T47D (cell line): ENCODE measurements at regions not wholly inside any gene's neighbourhood (a gene's known extent, or its start where the extent isn't known, plus 50 kb on each side); places are given as distances from the start of the nearest gene placed in this dataset.

Experiments used
- DNase-seq, 2 experiments: peaks; one replicate each; pipeline versions ENCODE4 v3.0.0 to v3.0.0-alpha.2; 2011 to 2012; ENCODE audit warnings: low read depth in 1 of 2, low spot score in 1 of 2
- JUND ChIP-seq: IDR thresholded peaks from 2 replicates; pipeline ENCODE4 v1.6.1; 2012; ENCODE audit warnings: low read depth
- in situ Hi-C: cut with HindIII; loops from 2 replicates; pipeline ENCODE4 v1.10.0; 2016; ENCODE audit warnings: low sequenced_read_pairs, low pct_unique_long_range_greater_than_20kb

GRCh38 chr10:1947464-1948003 lies 210.2 kb upstream of the ADARB2 start:
- TF ChIP-seq JUND: no peak
- in situ Hi-C loops: no loop called here
- no peak for DNase-seq

GRCh38 chr10:1944487-1944886 lies 207.2 kb upstream of the ADARB2 start:
- no peak for TF ChIP-seq JUND
- no peak for DNase-seq
- in situ Hi-C loops: no loop called here

DNA sequence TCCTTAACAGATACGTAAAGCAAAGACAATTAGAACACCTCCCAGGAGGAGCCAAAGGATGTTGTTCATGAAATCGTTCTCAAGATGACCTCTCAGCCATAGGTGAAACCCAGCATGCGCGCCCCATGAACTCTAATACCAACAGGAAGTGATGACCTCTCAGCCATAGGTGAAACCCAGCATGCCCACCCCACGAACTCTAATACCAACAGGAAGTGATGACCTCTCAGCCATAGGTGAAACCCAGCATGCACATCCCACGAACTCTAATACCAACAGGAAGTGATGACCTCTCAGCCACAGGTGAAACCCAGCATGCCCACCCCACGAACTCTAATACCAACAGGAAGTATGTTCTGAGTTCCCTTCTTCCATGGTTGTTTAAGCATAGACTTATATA lies 205.2 kb upstream of the ADARB2 start:
- TF ChIP-seq JUND: no peak
- DNase-seq: no peak
- in situ Hi-C loops: no loop called here

DNA sequence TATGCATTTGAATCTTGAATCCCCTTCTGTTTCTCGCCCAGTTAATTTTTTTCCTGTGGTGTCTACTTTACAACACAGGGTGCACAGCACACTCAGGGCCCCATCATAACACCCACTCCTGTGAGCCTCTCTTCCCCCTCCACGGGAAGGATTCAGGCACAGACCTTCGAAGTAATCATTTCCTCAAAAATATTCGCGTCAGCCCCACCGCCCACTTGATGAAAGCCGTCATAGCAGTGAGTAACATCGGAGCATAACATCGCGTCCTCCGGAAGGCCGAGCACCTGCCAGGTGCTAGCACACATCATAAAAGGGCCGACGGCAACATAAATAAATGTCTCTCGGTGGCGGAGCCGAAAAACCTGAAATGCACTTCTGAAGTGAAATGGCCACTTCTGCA lies 201.7 kb upstream of the ADARB2 start:
- no peak for DNase-seq
- TF ChIP-seq JUND: no peak
- in situ Hi-C loops: no loop called here

DNA sequence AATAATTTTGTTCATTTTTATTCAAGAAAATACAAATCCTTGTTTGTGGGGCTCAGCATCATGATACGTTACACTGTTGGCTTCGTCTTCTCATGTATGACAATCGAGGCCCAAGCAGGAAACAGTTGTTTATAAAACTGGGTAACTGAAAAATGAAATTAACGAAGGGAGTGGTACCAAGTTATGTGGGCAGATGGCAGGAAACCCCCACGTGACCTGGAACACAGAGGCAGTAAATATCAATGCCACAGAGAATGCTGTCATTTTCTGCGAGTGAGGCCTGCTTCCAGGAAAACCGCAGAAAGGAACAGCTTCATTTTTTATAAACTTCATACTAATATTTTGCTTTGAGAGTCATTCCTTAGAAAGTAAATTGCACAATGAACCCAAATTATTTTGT lies 201.0 kb upstream of the ADARB2 start:
- in situ Hi-C loops: no loop called here
- TF ChIP-seq JUND: no peak
- no peak for DNase-seq

DNA sequence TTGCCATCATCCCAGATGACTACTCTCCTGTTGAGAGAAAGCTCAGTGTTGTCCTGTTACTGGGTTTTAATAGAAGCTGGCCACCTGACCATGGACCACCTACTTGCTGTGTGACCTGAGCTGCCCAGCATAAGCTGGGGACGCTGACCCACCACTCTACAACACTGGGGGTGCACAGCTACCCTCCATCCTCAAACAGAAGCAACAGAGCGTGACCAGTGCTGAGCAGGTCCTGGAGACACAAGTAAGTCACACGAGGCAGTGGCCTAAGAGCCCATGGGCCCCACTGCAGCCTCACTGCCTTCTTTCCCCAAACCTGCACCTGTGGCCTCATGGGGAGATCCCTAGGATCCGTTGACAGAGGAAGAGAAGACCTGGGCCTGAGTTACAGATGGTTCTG lies 198.6 kb upstream of the ADARB2 start:
- in situ Hi-C loops: no loop called here
- TF ChIP-seq JUND: no peak
- no peak for DNase-seq

DNA sequence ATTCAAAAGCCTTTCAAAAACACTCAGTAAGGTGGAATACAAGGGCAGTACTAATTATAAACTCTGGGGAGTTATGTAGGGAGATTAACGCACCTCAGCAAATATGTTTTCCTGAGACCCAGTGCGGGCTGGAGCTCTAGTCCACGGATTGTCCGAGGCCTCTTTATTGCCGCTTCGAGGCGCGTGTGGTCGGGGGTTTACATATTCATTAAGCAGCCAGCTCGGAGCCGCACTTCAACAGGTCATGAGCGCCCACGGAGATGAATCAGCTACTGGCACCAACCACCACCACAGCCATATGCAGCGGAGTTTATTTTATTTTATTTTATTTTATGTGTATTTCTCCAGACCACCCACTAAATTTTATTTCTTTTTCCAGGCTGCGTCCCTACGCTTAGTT lies 195.9 kb upstream of the ADARB2 start:
- no peak for DNase-seq
- in situ Hi-C loops: no loop called here
- no peak for TF ChIP-seq JUND

GRCh38 chr10:1932692-1933094 lies 195.4 kb upstream of the ADARB2 start:
- DNase-seq: no peak

DNA sequence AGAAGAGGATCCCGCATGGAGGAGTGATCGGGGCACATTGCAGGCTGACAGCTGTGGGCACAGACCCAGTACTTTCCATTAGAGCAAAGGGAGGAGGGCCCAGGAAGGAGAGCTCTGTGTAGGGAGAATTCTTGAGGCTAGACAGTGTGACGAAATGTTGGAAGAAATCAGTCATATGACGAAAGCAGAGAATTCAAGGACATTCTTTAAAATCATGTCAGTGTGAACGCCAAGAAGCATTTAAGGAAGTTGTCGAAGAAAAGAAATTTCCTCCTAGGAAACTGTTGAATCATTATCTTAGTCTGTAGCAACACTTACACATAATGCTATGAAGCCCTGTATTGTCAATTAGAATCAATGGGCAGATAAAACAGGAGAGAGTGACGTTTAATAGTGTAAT lies 191.3 kb upstream of the ADARB2 start:
- in situ Hi-C loops: no loop called here
- DNase-seq: no peak
- TF ChIP-seq JUND: no peak

More at GRCh38 chr10:1932692-1933094, 195.4 kb upstream of the ADARB2 start:
- no peak for TF ChIP-seq JUND
- in situ Hi-C loops: no loop called here

GRCh38 chr10:1923998-1924397 lies 186.7 kb upstream of the ADARB2 start:
- TF ChIP-seq JUND: no peak
- in situ Hi-C loops: no loop called here
- no peak for DNase-seq

- in situ Hi-C loops: no loop called here
- DNase-seq: no peak
- TF ChIP-seq JUND: no peak
These were observed 186.3 kb upstream of the ADARB2 start for GRCh38 chr10:1923586-1923985.

DNA sequence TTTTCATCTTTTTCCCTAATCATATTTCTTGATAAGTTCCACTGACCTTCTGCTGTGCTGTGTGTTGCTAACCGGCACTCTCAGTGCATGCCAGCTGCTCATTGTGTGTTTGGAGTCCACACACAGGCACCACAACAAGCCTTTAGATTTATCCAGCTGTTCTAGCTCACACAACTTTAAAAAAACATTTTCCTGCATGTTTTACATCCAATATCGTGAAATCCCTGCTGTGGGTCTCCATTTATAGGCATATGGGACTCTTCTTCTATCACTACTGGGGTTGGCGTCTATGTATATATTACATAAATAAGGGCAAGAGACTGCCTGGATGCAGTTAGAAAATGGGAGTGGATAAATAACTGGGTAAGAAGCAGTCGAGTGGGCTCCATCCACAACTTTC lies 183.6 kb upstream of the ADARB2 start:
- in situ Hi-C loops: no loop called here
- TF ChIP-seq JUND: no peak

GRCh38 chr10:1920127-1920526 lies 182.8 kb upstream of the ADARB2 start:
- no peak for TF ChIP-seq JUND
- in situ Hi-C loops: no loop called here
- DNase-seq: no peak

More for the DNA sequence above, 183.6 kb upstream of the ADARB2 start:
- no peak for DNase-seq

GRCh38 chr10:1911771-1912170 lies 174.4 kb upstream of the ADARB2 start:
- TF ChIP-seq JUND: no peak
- no peak for DNase-seq
- in situ Hi-C loops: no loop called here

GRCh38 chr10:1903982-1904381 lies 166.7 kb upstream of the ADARB2 start:
- in situ Hi-C loops: no loop called here
- DNase-seq: no peak
- no peak for TF ChIP-seq JUND
